PFSK-1 (cell line): ENCODE measurements at regions not wholly inside any gene's neighbourhood (a gene's known extent, or its start where the extent isn't known, plus 50 kb on each side); places are given as distances from the start of the nearest gene placed in this dataset.

Experiments used
- POLR2AphosphoS5 ChIP-seq: IDR thresholded peaks from 2 replicates; pipeline ENCODE4 v1.6.1; 2012; ENCODE audit warnings: low read depth, mild to moderate bottlenecking, control low read depth, low read length, moderate library complexity
- SIN3A ChIP-seq: IDR thresholded peaks from 2 replicates; pipeline ENCODE4 v1.6.1; 2012; ENCODE audit warnings: mild to moderate bottlenecking, low read length, moderate library complexity, borderline replicate concordance; ENCODE audit not compliant: insufficient read depth
- TF ChIP-seq, protein P1 (sequence below), 2 experiments: IDR thresholded peaks; 2 replicates each; pipeline versions ENCODE4 v1.6.1 to v1.8.0; 2011 to 2012; ENCODE audit warnings: low read depth in 2 of 2, low read length in 2 of 2, control low read depth in 1 of 2, inconsistent platforms in 1 of 2, mild to moderate bottlenecking in 1 of 2, moderate library complexity in 1 of 2; ENCODE audit not compliant: insufficient read depth in 1 of 2

DNA sequence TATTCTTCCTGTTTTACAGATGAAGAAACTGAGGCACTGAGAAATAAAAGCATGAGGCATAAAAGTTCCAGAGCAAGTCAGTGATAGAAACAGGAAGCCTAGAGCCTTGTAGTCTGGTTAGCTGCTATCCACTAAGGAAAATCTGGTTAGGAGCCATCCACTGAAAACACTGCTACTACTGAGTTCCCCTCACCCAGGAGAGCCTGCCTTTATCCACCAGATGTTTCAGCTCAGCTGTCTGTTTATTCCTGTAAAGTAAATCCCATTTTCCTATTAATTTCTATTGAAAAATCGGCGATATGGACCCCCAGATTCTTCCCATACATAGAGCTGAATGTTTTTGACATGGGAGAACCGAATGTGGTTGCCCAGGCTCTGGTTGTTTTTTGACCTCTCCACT, 63.7 kb upstream of the LMO4 start:
- TF ChIP-seq POLR2AphosphoS5 (no peak), SIN3A (no peak)
- TF ChIP-seq, protein P1, sequence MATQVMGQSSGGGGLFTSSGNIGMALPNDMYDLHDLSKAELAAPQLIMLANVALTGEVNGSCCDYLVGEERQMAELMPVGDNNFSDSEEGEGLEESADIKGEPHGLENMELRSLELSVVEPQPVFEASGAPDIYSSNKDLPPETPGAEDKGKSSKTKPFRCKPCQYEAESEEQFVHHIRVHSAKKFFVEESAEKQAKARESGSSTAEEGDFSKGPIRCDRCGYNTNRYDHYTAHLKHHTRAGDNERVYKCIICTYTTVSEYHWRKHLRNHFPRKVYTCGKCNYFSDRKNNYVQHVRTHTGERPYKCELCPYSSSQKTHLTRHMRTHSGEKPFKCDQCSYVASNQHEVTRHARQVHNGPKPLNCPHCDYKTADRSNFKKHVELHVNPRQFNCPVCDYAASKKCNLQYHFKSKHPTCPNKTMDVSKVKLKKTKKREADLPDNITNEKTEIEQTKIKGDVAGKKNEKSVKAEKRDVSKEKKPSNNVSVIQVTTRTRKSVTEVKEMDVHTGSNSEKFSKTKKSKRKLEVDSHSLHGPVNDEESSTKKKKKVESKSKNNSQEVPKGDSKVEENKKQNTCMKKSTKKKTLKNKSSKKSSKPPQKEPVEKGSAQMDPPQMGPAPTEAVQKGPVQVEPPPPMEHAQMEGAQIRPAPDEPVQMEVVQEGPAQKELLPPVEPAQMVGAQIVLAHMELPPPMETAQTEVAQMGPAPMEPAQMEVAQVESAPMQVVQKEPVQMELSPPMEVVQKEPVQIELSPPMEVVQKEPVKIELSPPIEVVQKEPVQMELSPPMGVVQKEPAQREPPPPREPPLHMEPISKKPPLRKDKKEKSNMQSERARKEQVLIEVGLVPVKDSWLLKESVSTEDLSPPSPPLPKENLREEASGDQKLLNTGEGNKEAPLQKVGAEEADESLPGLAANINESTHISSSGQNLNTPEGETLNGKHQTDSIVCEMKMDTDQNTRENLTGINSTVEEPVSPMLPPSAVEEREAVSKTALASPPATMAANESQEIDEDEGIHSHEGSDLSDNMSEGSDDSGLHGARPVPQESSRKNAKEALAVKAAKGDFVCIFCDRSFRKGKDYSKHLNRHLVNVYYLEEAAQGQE (IDR thresholded peaks at IDR 0.05; ENCODE audit: insufficient read depth in 1 of 2, low read depth in 2 of 2, low read length in 2 of 2) = no peak
